Fibroblast of skin of scalp (primary cell): ENCODE measurements at regions not wholly inside any gene's neighbourhood (a gene's known extent, or its start where the extent isn't known, plus 50 kb on each side); places are given as distances from the start of the nearest gene placed in this dataset.

ENCODE experiments used
- DNase-seq: peaks from one replicate; pipeline ENCODE4 v3.0.0-alpha.2; 2013

GRCh38 chr6:4319981-4320683 is 184.8 kb upstream of the ECI2 start:
- peak; percentile 64 for DNase-seq

GRCh38 chr6:4318321-4318720 is 182.9 kb upstream of the ECI2 start:
- no peak for DNase-seq

GRCh38 chr6:4316867-4317400 is 181.6 kb upstream of the ECI2 start:
- peak; percentile 80 for DNase-seq

GRCh38 chr6:4314201-4314707 is 178.9 kb upstream of the ECI2 start:
- no peak for DNase-seq

- DNase-seq: peak; percentile 99
Measured at GRCh38 chr6:4313044-4313686, 177.8 kb upstream of the ECI2 start.

GRCh38 chr6:4311976-4312860 is 176.8 kb upstream of the ECI2 start:
- no peak for DNase-seq

GRCh38 chr6:4309540-4309939 is 174.2 kb upstream of the ECI2 start:
- no peak for DNase-seq

GRCh38 chr6:4308364-4308763 is 173.0 kb upstream of the ECI2 start:
- DNase-seq: peak; percentile 16

- no peak for DNase-seq
Measured at GRCh38 chr6:4304927-4305455, 169.6 kb upstream of the ECI2 start.

GRCh38 chr6:4303638-4304037 is 168.3 kb upstream of the ECI2 start:
- DNase-seq: no peak

GRCh38 chr6:4302524-4302923 is 167.1 kb upstream of the ECI2 start:
- no peak for DNase-seq

GRCh38 chr6:4301871-4302270 is 166.5 kb upstream of the ECI2 start:
- no peak for DNase-seq

GRCh38 chr6:4300917-4301316 is 165.5 kb upstream of the ECI2 start:
- no peak for DNase-seq

- DNase-seq: no peak
Measured at GRCh38 chr6:4299476-4299875, 164.1 kb upstream of the ECI2 start.

GRCh38 chr6:4297348-4297747 is 162.0 kb upstream of the ECI2 start:
- no peak for DNase-seq

- DNase-seq: no peak
Measured at GRCh38 chr6:4296552-4296951, 161.2 kb upstream of the ECI2 start.

GRCh38 chr6:4295783-4296155 is 160.4 kb upstream of the ECI2 start:
- no peak for DNase-seq

GRCh38 chr6:4295058-4295782 is 159.8 kb upstream of the ECI2 start:
- no peak for DNase-seq

GRCh38 chr6:4294636-4295035 is 159.3 kb upstream of the ECI2 start:
- DNase-seq: no peak

- DNase-seq: no peak
Measured at GRCh38 chr6:4291453-4292403, 156.4 kb upstream of the ECI2 start.

- no peak for DNase-seq
Measured at GRCh38 chr6:4289770-4290320, 154.5 kb upstream of the ECI2 start.
